Suprapubic skin (tissue), 4 donors: ENCODE measurements at regions not wholly inside any gene's neighbourhood (a gene's known extent, or its start where the extent isn't known, plus 50 kb on each side); places are given as distances from the start of the nearest gene placed in this dataset.
"Not testable (repeated sequence)": the region's sequence is repeated elsewhere in the genome, so short reads cannot be mapped to it uniquely, and the experiment has no call there.

Experiments
- DNase-seq, 2 donors: peaks; one replicate each; pipeline ENCODE4 v3.0.0-alpha.2; 2019; ENCODE audit warnings: low spot score in 2 of 2
- H3K27ac ChIP-seq: fragments of 200-600 bp; sonication (generic); one replicate; pipeline ENCODE4 v1.5.1; 2019
- H3K27me3 ChIP-seq: fragments of 200-600 bp; sonication (generic); one replicate; pipeline ENCODE4 v1.5.1; 2019
- H3K36me3 ChIP-seq: fragments of 200-600 bp; sonication (generic); one replicate; pipeline ENCODE4 v1.5.1; 2019
- H3K4me1 ChIP-seq: fragments of 200-600 bp; sonication (generic); one replicate; pipeline ENCODE4 v1.5.1; 2019
- H3K4me3 ChIP-seq: fragments of 200-600 bp; sonication (generic); one replicate; pipeline ENCODE4 v1.5.1; 2019; ENCODE audit warnings: mild to moderate bottlenecking
- H3K9me3 ChIP-seq: fragments of 200-600 bp; sonication (generic); one replicate; pipeline ENCODE4 v1.5.1; 2019
- EP300 ChIP-seq: sonication (generic); formaldehyde crosslinking; IDR thresholded peaks from one replicate; pipeline ENCODE4 v1.6.1; 2017; ENCODE audit warnings: antibody characterized with exemption
- POLR2A ChIP-seq, 2 donors: fragments of 450-650 bp; IDR thresholded peaks; one replicate each; pipeline ENCODE4 v1.6.1; 2017; ENCODE audit warnings: antibody characterized with exemption in 2 of 2, mild to moderate bottlenecking in 2 of 2, moderate library complexity in 2 of 2
- POLR2AphosphoS5 ChIP-seq, 3 donors: sonication (generic); formaldehyde crosslinking; IDR thresholded peaks; one replicate each; pipeline ENCODE4 v1.6.1; 2017; ENCODE audit warnings: antibody characterized with exemption in 3 of 3
- WGBS: methylation state at CpG from one replicate; pipeline ENCODE4 v1.1.5; 2018; 5-methylcytosine and 5-hydroxymethylcytosine counted together
- TF ChIP-seq, protein P1 (sequence below), 2 donors: fragments of 200-600 bp in 1 of 2; fragments of 450-650 bp in 1 of 2; sonication (generic) in 1 of 2; IDR thresholded peaks; one replicate each; pipeline ENCODE4 v1.5.1; 2016 to 2019; ENCODE audit warnings: antibody characterized with exemption in 2 of 2, mild to moderate bottlenecking in 1 of 2, moderate library complexity in 1 of 2

- H3K9me3 ChIP-seq = no peaks in the 10 kb centered on the region
- no peak overlapping the region for H3K27ac ChIP-seq
- no peaks in the 10 kb centered on the region for H3K36me3 ChIP-seq
- H3K4me3 ChIP-seq = no peak overlapping the region
- 69% methylated on average over 6 of the region's 6 CpGs for WGBS
- no peaks in the 10 kb centered on the region for H3K27me3 ChIP-seq
- no peaks in the 10 kb centered on the region for H3K4me1 ChIP-seq
- DNase-seq = no peak
- TF ChIP-seq POLR2AphosphoS5 (IDR thresholded peaks at IDR 0.05) (no peak), POLR2A (IDR thresholded peaks at IDR 0.05) (no peak), EP300 (no peak)
- TF ChIP-seq, protein P1, sequence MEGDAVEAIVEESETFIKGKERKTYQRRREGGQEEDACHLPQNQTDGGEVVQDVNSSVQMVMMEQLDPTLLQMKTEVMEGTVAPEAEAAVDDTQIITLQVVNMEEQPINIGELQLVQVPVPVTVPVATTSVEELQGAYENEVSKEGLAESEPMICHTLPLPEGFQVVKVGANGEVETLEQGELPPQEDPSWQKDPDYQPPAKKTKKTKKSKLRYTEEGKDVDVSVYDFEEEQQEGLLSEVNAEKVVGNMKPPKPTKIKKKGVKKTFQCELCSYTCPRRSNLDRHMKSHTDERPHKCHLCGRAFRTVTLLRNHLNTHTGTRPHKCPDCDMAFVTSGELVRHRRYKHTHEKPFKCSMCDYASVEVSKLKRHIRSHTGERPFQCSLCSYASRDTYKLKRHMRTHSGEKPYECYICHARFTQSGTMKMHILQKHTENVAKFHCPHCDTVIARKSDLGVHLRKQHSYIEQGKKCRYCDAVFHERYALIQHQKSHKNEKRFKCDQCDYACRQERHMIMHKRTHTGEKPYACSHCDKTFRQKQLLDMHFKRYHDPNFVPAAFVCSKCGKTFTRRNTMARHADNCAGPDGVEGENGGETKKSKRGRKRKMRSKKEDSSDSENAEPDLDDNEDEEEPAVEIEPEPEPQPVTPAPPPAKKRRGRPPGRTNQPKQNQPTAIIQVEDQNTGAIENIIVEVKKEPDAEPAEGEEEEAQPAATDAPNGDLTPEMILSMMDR (IDR thresholded peaks at IDR 0.05) = no peak
These were observed 1155.5 kb downstream of the EPHA7 start for GRCh38 chr6:92263864-92264263.

DNA sequence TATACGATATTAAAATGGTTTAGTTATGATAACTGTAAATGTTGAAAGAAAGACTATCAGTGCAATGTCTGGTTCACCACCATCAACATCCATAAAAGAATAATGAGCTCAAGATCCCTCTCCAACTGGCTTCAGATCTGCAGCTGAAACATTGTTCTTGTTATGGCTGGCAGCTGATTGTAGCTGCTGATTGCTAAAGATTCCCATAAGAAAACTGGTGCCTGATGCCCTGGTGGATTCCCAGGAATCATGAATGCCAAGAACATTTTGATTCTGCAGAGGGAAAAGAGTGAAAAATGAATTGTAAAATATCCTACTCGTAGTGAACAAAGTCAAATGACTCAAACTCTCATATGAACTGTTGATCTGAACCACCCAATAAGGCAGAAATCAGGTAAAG lies 1160.2 kb downstream of the EPHA7 start:
- no peak overlapping the region for H3K27ac ChIP-seq
- no peaks in the 10 kb centered on the region for H3K36me3 ChIP-seq
- DNase-seq = no peak
- no peaks in the 10 kb centered on the region for H3K9me3 ChIP-seq
- WGBS = 59% methylated on average over 2 of the region's 2 CpGs
- TF ChIP-seq EP300 = no peak
- TF ChIP-seq POLR2A (IDR thresholded peaks at IDR 0.05) = no peak
- TF ChIP-seq, protein P1 (IDR thresholded peaks at IDR 0.05) = no peak
- no peak for TF ChIP-seq POLR2AphosphoS5 (IDR thresholded peaks at IDR 0.05)
- no peak overlapping the region for H3K4me3 ChIP-seq
- no peaks in the 10 kb centered on the region for H3K4me1 ChIP-seq
- H3K27me3 ChIP-seq = no peaks in the 10 kb centered on the region

DNA sequence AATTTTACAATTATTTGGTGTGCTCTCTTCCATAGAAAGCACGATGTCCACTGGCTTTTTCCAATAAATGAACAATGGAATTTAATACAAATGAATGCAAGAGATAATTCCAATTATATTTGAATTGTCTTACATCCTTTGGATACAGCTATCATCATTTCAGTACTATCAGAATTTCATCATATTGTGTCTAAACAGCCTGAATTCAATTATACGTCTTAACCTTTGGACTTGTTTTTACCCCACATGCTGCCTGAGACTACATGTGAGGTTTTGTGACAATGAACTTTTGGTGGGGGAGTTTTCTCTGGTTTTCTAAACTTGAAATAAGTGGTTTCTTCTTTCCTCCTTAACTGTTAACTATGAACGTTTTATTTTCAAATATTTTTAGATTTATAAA lies 1176.0 kb downstream of the EPHA7 start:
- Histone ChIP-seq H3K4me3 (no peak overlapping the region), H3K27ac (no peak overlapping the region), H3K4me1 (no peaks in the 10 kb centered on the region), H3K27me3 (no peaks in the 10 kb centered on the region), H3K36me3 (no peaks in the 10 kb centered on the region), H3K9me3 (no peaks in the 10 kb centered on the region)
- 80% methylated on average over 3 of the region's 3 CpGs for WGBS
- no peak for DNase-seq
- TF ChIP-seq POLR2AphosphoS5 (IDR thresholded peaks at IDR 0.05) (no peak), POLR2A (IDR thresholded peaks at IDR 0.05) (no peak), EP300 (no peak)
- TF ChIP-seq, protein P1 (IDR thresholded peaks at IDR 0.05) = no peak

GRCh38 chr6:92231171-92231701 lies 1188.1 kb downstream of the EPHA7 start:
- Histone ChIP-seq H3K9me3 (no peaks in the 10 kb centered on the region), H3K36me3 (no peaks in the 10 kb centered on the region), H3K27ac (no peak overlapping the region), H3K27me3 (no peaks in the 10 kb centered on the region), H3K4me1 (no peaks in the 10 kb centered on the region), H3K4me3 (no peak overlapping the region)
- DNase-seq = no peak
- WGBS = 69% methylated on average over 1 of the region's 1 CpG
- TF ChIP-seq POLR2AphosphoS5 (IDR thresholded peaks at IDR 0.05) (no peak), POLR2A (IDR thresholded peaks at IDR 0.05) (no peak), EP300 (no peak)
- TF ChIP-seq, protein P1 (IDR thresholded peaks at IDR 0.05) = no peak

DNA sequence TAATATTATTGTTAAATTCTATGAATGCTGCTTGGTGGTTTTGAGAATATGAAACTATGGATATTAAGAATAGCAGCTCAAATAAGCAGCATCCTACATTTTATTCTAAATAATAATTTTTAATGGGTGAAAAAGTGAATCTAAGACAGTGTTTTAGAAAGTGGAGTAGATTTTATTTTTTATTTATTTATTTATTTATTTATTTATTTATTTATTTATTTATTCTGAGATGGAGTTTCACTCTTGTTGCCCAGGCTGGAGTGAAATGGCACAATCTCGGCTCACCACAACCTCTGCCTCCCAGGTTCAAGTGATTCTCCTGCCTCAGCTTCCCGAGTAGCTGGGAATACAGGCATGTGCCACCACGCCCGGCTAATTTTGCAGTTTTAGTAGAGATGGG lies 1199.4 kb downstream of the EPHA7 start:
- DNase-seq, H3K9me3 ChIP-seq, H3K4me3 ChIP-seq, H3K27me3 ChIP-seq, H3K4me1 ChIP-seq, H3K36me3 ChIP-seq, H3K27ac ChIP-seq: not testable (repeated sequence)
- 91% methylated on average over 4 of the region's 4 CpGs for WGBS

DNA sequence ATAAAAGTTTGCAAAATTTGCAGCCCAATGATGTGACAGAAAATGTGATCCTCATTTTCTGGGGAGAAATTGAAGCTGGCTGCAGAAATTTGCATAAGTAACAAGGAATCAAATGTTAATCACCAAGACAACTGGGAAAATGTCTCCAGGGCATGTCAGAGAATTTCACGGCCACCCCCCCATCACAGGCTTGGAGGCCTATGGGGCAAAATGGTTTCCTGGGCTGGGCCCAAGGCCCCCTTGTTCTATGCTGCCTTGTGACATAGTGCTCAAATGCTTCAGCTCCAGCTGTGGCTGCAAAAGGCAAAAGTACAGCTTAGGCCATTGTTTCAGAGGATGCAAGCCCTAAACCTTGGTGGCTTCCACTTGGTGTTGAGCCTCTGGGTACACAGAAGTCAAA lies 1202.6 kb downstream of the EPHA7 start:
- Histone ChIP-seq H3K36me3 (no peaks in the 10 kb centered on the region), H3K4me1 (no peaks in the 10 kb centered on the region), H3K27me3 (no peaks in the 10 kb centered on the region), H3K4me3 (no peak overlapping the region), H3K27ac (no peak overlapping the region), H3K9me3 (no peaks in the 10 kb centered on the region)
- WGBS = 83% methylated on average over 1 of the region's 1 CpG
- TF ChIP-seq POLR2A (IDR thresholded peaks at IDR 0.05) (no peak), POLR2AphosphoS5 (IDR thresholded peaks at IDR 0.05) (no peak), EP300 (no peak)
- TF ChIP-seq, protein P1 (IDR thresholded peaks at IDR 0.05) = no peak
- no peak for DNase-seq
